ENCODE measurements at regions not wholly inside any gene's neighbourhood (a gene's known extent, or its start where the extent isn't known, plus 50 kb on each side); places are given as distances from the start of the nearest gene placed in this dataset.

- Histone ChIP-seq H3K36me3 (ENCODE audit: control insufficient read depth, insufficient read depth, low read length) (no peaks in the 10 kb centered on the region), H3K4me3 (ENCODE audit: low read depth, low read length) (no peak overlapping the region), H3K27me3 (ENCODE audit: control insufficient read depth, insufficient read depth, low read length) (no peaks in the 10 kb centered on the region)
- FAIRE-seq (no peak), DNase-seq (ENCODE audit: low read depth) (no peak)
- TF ChIP-seq CTCF (IDR thresholded peaks at IDR 0.05; ENCODE audit: insufficient read depth, low read length, severe bottlenecking): no peak
Measured at GRCh38 chrX:121496966-121497365, 449.6 kb downstream of the GLUD2 start.

- no peaks in the 10 kb centered on the region for H3K36me3 ChIP-seq (ENCODE audit: control insufficient read depth, insufficient read depth, low read length)
- FAIRE-seq (no peak), DNase-seq (ENCODE audit: low read depth) (no peak)
- no peak overlapping the region for H3K4me3 ChIP-seq (ENCODE audit: low read depth, low read length)
- no peak for TF ChIP-seq CTCF (IDR thresholded peaks at IDR 0.05; ENCODE audit: insufficient read depth, low read length, severe bottlenecking)
- H3K27me3 ChIP-seq (ENCODE audit: control insufficient read depth, insufficient read depth, low read length): no peaks in the 10 kb centered on the region
Measured at GRCh38 chrX:121504153-121504552, 456.7 kb downstream of the GLUD2 start.

GRCh38 chrX:121546317-121546716, 498.9 kb downstream of the GLUD2 start:
- DNase-seq (ENCODE audit: low read depth): no peak
- no peak for FAIRE-seq
- H3K36me3 ChIP-seq (ENCODE audit: control insufficient read depth, insufficient read depth, low read length): no peaks in the 10 kb centered on the region
- H3K4me3 ChIP-seq (ENCODE audit: low read depth, low read length): no peak overlapping the region
- TF ChIP-seq CTCF (IDR thresholded peaks at IDR 0.05; ENCODE audit: insufficient read depth, low read length, severe bottlenecking): no peak
- no peaks in the 10 kb centered on the region for H3K27me3 ChIP-seq (ENCODE audit: control insufficient read depth, insufficient read depth, low read length)

GRCh38 chrX:121558886-121559285, 511.5 kb downstream of the GLUD2 start:
- no peaks in the 10 kb centered on the region for H3K36me3 ChIP-seq (ENCODE audit: control insufficient read depth, insufficient read depth, low read length)
- no peak overlapping the region for H3K4me3 ChIP-seq (ENCODE audit: low read depth, low read length)
- no peaks in the 10 kb centered on the region for H3K27me3 ChIP-seq (ENCODE audit: control insufficient read depth, insufficient read depth, low read length)
- no peak for TF ChIP-seq CTCF (IDR thresholded peaks at IDR 0.05; ENCODE audit: insufficient read depth, low read length, severe bottlenecking)
- no peak for FAIRE-seq
- no peak for DNase-seq (ENCODE audit: low read depth)

- H3K36me3 ChIP-seq (ENCODE audit: control insufficient read depth, insufficient read depth, low read length): no peaks in the 10 kb centered on the region
- DNase-seq (ENCODE audit: low read depth) (no peak), FAIRE-seq (no peak)
- no peak for TF ChIP-seq CTCF (IDR thresholded peaks at IDR 0.05; ENCODE audit: insufficient read depth, low read length, severe bottlenecking)
- H3K4me3 ChIP-seq (ENCODE audit: low read depth, low read length): no peak overlapping the region
- H3K27me3 ChIP-seq (ENCODE audit: control insufficient read depth, insufficient read depth, low read length): no peaks in the 10 kb centered on the region
Measured at GRCh38 chrX:121562616-121563015, 515.2 kb downstream of the GLUD2 start.

GRCh38 chrX:121569609-121570008, 522.2 kb downstream of the GLUD2 start:
- no peak overlapping the region for H3K4me3 ChIP-seq (ENCODE audit: low read depth, low read length)
- no peak for TF ChIP-seq CTCF (IDR thresholded peaks at IDR 0.05; ENCODE audit: insufficient read depth, low read length, severe bottlenecking)
- H3K27me3 ChIP-seq (ENCODE audit: control insufficient read depth, insufficient read depth, low read length): no peaks in the 10 kb centered on the region
- FAIRE-seq: no peak
- H3K36me3 ChIP-seq (ENCODE audit: control insufficient read depth, insufficient read depth, low read length): no peaks in the 10 kb centered on the region
- no peak for DNase-seq (ENCODE audit: low read depth)
